Cardiac fibroblast (primary cell): ENCODE measurements at regions not wholly inside any gene's neighbourhood (a gene's known extent, or its start where the extent isn't known, plus 50 kb on each side); places are given as distances from the start of the nearest gene placed in this dataset.

ENCODE experiments used
- DNase-seq, 2 donors: peaks; one replicate each; pipeline versions ENCODE4 v3.0.0 to v3.0.0-alpha.2; 2010; ENCODE audit warnings: low read depth in 2 of 2
- H3K4me3 ChIP-seq, 2 donors: replicated peaks in 1 of 2; 1 replicate in 1 of 2; 2 replicates in 1 of 2; pipeline ENCODE4 v1.5.1; 2011; ENCODE audit warnings: low read depth in 2 of 2, low read length in 2 of 2, mild to moderate bottlenecking in 2 of 2, moderate library complexity in 1 of 2
- CTCF ChIP-seq: IDR thresholded peaks from one replicate; pipeline ENCODE4 v1.5.1; 2011; ENCODE audit warnings: low read depth, mild to moderate bottlenecking, low read length, inconsistent platforms

GRCh38 chr5:159774476-159775031, 141.7 kb upstream of the ADRA1B start:
- DNase-seq = no peak
- no peak for TF ChIP-seq CTCF
- no peak overlapping the region for H3K4me3 ChIP-seq

GRCh38 chr5:159775890-159776289, 140.4 kb upstream of the ADRA1B start:
- H3K4me3 ChIP-seq = no peak overlapping the region
- TF ChIP-seq CTCF = no peak

GRCh38 chr5:159777049-159777660, 139.1 kb upstream of the ADRA1B start:
- no peak for TF ChIP-seq CTCF
- H3K4me3 ChIP-seq = no peak overlapping the region
- no peak for DNase-seq

More at GRCh38 chr5:159775890-159776289, 140.4 kb upstream of the ADRA1B start:
- DNase-seq = no peak

GRCh38 chr5:159779481-159779880, 136.8 kb upstream of the ADRA1B start:
- no peak for DNase-seq
- H3K4me3 ChIP-seq = no peak overlapping the region
- no peak for TF ChIP-seq CTCF

GRCh38 chr5:159780246-159780645, 136.0 kb upstream of the ADRA1B start:
- DNase-seq = peak in 1 of 2 donors; percentile 63
- H3K4me3 ChIP-seq = no peak overlapping the region

GRCh38 chr5:159781626-159782157, 134.6 kb upstream of the ADRA1B start:
- H3K4me3 ChIP-seq = no peak overlapping the region
- DNase-seq = no peak
- no peak for TF ChIP-seq CTCF

More at GRCh38 chr5:159780246-159780645, 136.0 kb upstream of the ADRA1B start:
- TF ChIP-seq CTCF = no peak
